ENCODE measurements at regions not wholly inside any gene's neighbourhood (a gene's known extent, or its start where the extent isn't known, plus 50 kb on each side); places are given as distances from the start of the nearest gene placed in this dataset.

DNA sequence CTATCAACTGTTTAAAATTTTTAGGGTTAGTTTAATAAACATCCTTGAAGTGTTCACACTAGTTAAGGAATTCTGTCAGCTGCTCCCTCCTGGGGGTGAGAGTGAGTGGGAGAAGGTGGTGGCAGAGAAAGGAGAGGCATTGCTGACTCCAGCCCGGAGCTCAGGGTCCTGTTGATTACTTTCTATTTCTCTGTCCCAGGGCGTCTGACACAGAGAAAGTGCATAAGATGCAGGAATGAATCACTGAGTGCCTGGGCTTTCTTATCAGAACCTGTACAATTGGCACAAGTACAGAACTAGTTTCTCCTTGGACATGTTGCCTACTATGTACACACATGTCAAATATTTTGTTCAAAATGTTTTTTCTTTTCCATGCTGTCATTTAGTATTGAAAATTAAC, 410.8 kb upstream of the COBL start:
- DNase-seq (no peak), ATAC-seq (replicated peaks) (no peak)
- no peak overlapping the region for H3K27ac Mint-ChIP-seq
- H3K4me3 Mint-ChIP-seq = no peak overlapping the region
- H3K36me3 Mint-ChIP-seq (ENCODE audit: insufficient read depth) = no peaks in the 10 kb centered on the region
- H3K27me3 Mint-ChIP-seq = no peaks in the 10 kb centered on the region
- H3K4me1 Mint-ChIP-seq (ENCODE audit: low read depth in 2 of 2) = no peaks in the 10 kb centered on the region
- H3K9me3 Mint-ChIP-seq = peaks cover 5 to 17% of the 10 kb centered on the region in 2 donors

DNA sequence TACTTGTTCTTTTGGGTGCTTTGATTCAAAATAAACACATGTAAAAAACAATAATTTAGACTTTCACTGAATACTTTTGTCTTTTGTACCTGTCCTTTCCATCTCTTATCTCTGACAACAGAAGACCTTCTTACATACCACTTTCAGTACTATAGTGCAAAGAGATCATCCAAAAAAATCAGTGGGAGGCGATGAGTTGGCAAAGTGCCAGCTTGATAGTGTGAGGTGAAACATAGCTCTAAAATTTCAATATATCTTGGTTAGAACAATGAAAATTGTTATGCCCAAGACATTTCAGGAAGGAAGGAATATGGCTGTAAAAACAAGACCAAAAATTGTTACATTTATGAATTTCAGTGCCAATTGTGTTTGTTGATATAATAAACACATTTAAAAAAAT, 390.2 kb upstream of the COBL start:
- Mint-ChIP-seq H3K36me3 (ENCODE audit: insufficient read depth) (no peaks in the 10 kb centered on the region), H3K9me3 (peaks cover 14 to 18% of the 10 kb centered on the region in 2 donors), H3K4me3 (no peak overlapping the region), H3K27me3 (no peaks in the 10 kb centered on the region), H3K27ac (no peak overlapping the region), H3K4me1 (ENCODE audit: low read depth in 2 of 2) (no peaks in the 10 kb centered on the region)
- no peak for ATAC-seq (replicated peaks)
- no peak for DNase-seq

DNA sequence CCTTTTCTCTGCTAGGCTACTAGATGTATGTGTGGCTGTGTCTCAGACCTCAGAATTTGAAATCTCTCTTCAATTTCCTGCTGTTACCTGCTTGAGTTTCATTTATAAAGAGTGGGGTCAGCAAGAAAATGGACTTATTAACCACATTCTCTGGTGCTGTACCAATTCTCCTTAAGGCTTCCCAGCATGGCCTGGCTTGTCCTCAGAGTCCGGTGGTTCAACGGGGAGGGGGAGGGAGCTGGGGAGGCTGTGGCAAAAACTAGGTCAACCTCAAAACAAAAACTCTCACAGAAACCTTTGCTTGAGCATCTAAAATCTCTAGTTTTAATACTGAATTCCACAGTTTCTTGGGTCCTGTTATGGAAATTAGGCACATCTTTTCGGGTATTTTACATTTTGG, 389.1 kb upstream of the COBL start:
- no peak overlapping the region for H3K27ac Mint-ChIP-seq
- no peak for ATAC-seq (replicated peaks)
- peaks cover 7 to 15% of the 10 kb centered on the region in 2 donors for H3K9me3 Mint-ChIP-seq
- H3K4me3 Mint-ChIP-seq = no peak overlapping the region
- H3K27me3 Mint-ChIP-seq = no peaks in the 10 kb centered on the region
- no peak for DNase-seq
- no peaks in the 10 kb centered on the region for H3K4me1 Mint-ChIP-seq (ENCODE audit: low read depth in 2 of 2)
- H3K36me3 Mint-ChIP-seq (ENCODE audit: insufficient read depth) = no peaks in the 10 kb centered on the region

DNA sequence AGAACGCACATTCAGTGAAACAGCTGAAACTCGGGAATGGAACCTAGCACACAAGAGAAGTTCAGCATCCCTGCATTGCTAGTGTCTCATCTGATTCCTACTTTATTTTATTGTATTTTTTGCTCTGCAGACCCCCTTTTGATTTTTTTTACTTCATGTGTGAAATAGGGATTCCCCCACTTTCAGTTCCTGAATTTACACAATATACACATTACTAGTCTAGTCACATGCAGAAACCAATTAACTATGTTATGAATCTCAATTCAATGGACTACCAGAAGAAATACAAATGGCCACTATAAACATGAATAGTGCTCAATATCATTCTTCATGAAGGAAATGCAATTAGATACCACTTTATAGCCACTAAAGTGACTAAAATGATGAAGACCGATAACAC, 386.1 kb upstream of the COBL start:
- no peaks in the 10 kb centered on the region for H3K4me1 Mint-ChIP-seq (ENCODE audit: low read depth in 2 of 2)
- H3K9me3 Mint-ChIP-seq = peaks cover 0 to 18% of the 10 kb centered on the region in 2 donors
- DNase-seq = no peak
- ATAC-seq (replicated peaks) = no peak
- H3K36me3 Mint-ChIP-seq (ENCODE audit: insufficient read depth) = no peaks in the 10 kb centered on the region
- no peaks in the 10 kb centered on the region for H3K27me3 Mint-ChIP-seq
- no peak overlapping the region for H3K4me3 Mint-ChIP-seq
- H3K27ac Mint-ChIP-seq = no peak overlapping the region

DNA sequence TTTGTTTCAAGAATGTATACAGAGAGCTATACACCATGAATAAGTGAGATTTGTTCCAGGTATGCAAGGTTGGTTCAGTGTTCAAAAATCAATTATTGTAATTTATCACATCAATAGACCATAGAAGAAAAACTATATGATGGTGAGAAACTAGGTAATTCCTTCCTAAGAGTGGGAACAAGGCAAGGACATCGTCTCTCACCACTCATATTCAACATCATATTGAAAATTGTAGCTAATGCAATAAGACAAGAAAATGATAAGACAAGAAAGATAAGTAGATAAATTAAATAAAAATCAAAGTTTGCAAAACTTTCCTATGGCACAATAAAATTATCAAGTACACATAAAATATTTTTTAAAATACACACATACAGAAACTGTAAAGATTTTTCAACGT, 385.3 kb upstream of the COBL start:
- Mint-ChIP-seq H3K9me3 (peaks cover 0 to 18% of the 10 kb centered on the region in 2 donors), H3K36me3 (ENCODE audit: insufficient read depth) (no peaks in the 10 kb centered on the region), H3K27ac (no peak overlapping the region), H3K27me3 (no peaks in the 10 kb centered on the region), H3K4me3 (no peak overlapping the region), H3K4me1 (ENCODE audit: low read depth in 2 of 2) (no peaks in the 10 kb centered on the region)
- DNase-seq (no peak), ATAC-seq (replicated peaks) (no peak)

DNA sequence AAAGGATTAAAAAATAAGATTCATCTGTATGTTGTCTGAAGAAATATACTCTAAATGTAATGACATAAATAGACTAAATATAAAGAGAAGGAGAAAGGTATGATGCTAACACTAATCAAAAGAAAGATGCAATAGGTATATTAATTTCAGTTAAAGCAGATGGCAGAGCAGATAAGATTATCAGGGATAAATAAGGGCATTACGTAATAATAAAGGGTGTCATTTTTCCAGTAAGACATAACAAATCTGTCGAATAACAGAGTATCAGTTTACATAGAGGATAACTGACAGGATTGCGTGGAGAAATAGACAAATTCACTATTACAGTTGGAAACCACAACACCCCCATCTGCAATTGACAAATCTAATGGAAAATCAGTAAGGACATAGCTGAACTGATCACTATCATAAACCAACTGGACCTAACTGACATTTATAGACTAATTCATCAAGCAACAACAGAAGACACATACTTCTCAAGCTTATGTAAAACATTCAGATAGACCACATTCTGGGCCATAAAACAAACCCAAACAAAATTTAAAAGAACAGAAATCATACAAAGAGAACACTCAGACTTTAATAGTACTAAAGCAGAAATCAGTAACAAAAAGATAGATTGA, 384.1 kb upstream of the COBL start:
- Mint-ChIP-seq H3K9me3 (peaks cover 0 to 12% of the 10 kb centered on the region in 2 donors), H3K27me3 (no peaks in the 10 kb centered on the region), H3K36me3 (ENCODE audit: insufficient read depth) (no peaks in the 10 kb centered on the region), H3K4me3 (no peak overlapping the region), H3K27ac (no peak overlapping the region), H3K4me1 (ENCODE audit: low read depth in 2 of 2) (no peaks in the 10 kb centered on the region)
- no peak for DNase-seq
- no peak for ATAC-seq (replicated peaks)

DNA sequence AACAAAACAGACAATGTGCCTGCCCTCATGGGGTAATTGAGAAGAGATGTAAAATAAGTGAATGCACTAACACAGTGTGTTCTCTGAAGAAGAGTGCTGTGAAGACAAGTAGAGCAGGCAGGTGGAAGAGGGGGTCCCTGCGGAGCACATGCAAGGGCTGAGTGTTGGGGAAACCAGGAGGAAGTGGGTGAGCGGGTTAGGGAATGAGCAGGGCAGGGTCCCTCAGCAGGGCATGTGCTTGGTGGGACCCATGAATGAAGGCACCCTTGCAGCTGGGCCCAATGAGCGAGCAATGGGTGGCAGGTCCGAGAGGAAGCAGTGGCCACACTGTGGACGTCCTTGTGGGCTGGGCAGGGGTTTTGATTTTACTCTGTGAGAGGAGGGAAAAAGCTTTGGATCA, 376.6 kb upstream of the COBL start:
- Mint-ChIP-seq H3K27me3 (no peaks in the 10 kb centered on the region), H3K4me3 (no peak overlapping the region), H3K27ac (no peak overlapping the region), H3K9me3 (peaks cover 2 to 23% of the 10 kb centered on the region in 2 donors), H3K36me3 (ENCODE audit: insufficient read depth) (no peaks in the 10 kb centered on the region), H3K4me1 (ENCODE audit: low read depth in 2 of 2) (no peaks in the 10 kb centered on the region)
- ATAC-seq (replicated peaks) (no peak), DNase-seq (no peak)

DNA sequence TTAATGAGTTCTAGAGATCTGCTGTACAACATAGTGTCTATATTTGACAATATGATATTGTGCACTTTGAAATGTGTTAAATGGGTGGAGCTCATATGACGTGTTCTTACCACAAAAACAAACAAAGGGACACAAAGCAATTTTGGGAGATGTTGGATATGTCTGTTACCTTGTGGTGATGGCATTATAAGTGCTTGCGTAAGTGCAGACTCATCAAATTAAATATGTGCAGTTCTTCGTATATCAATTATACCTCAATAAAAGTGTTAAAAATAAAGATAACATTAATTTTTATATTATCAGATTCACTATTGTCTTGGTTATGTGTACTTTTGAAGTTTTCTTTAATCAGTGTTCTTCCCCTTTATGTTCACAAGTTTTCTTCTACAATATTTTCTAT, 372.9 kb upstream of the COBL start:
- no peak for ATAC-seq (replicated peaks)
- H3K4me3 Mint-ChIP-seq = no peak overlapping the region
- H3K9me3 Mint-ChIP-seq = peaks cover 3 to 35% of the 10 kb centered on the region in 2 donors
- no peaks in the 10 kb centered on the region for H3K27me3 Mint-ChIP-seq
- no peak overlapping the region for H3K27ac Mint-ChIP-seq
- H3K36me3 Mint-ChIP-seq (ENCODE audit: insufficient read depth) = no peaks in the 10 kb centered on the region
- no peaks in the 10 kb centered on the region for H3K4me1 Mint-ChIP-seq (ENCODE audit: low read depth in 2 of 2)
- DNase-seq = no peak

DNA sequence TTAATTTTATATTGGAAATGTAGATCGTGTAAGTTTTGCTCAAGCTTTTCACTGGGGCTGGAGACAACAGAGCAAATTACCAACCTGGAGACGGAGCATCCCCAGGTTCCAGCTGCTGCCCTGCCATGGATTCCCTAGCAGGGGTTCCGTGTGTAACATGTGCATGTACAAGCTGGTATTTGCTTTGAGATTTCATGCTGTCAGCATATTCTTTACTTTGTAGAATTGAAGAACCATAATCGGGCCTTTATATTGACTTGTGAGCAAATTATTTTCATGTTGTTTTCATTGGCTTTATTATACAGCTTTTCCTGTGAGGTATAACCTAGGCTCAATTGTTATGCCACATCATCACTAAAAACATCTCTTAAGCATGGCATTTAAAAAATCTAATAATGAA, 369.2 kb upstream of the COBL start:
- DNase-seq (no peak), ATAC-seq (replicated peaks) (no peak)
- Mint-ChIP-seq H3K4me3 (no peak overlapping the region), H3K36me3 (ENCODE audit: insufficient read depth) (no peaks in the 10 kb centered on the region), H3K9me3 (peaks cover 8 to 24% of the 10 kb centered on the region in 2 donors), H3K27ac (no peak overlapping the region), H3K4me1 (ENCODE audit: low read depth in 2 of 2) (no peaks in the 10 kb centered on the region), H3K27me3 (no peaks in the 10 kb centered on the region)

DNA sequence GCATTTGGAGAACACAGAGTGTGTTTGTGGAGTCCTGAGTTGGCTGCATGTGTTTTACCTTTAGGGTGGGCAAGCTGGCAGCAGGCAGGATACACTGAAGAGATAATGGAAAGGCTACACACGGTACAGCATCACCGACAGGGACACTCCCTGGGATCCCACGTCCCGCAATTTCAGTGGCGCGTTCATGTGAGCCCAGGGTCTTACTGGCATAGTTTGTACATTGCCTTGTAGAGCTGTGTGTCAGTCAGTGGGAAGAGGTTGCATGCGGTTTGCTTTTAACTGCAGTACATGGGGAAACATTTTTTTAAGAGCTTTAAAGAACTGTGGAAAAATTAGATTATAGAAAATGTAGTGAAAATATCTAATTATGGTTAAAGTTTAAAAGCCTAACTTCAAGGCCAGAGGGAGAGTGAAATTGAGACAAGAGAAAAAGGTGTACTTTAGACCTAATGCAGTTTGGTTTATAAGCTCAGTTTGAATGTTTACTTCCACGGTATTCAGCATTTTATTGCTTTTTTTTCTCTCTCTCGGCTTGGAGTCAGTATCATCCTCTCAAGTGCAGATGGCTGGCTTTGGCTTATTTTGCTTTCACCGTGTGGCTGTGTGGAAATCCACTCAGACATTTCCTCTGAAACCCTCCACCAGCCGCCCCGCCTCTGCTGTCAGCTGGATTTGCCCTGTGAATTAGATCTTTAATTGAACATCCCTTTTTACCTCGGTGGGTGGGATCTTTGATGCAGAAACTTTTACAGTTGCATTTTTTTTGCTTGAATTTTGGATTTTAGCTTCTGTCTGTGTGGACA, 364.2 kb upstream of the COBL start:
- H3K27ac Mint-ChIP-seq = no peak overlapping the region
- H3K36me3 Mint-ChIP-seq (ENCODE audit: insufficient read depth) = no peaks in the 10 kb centered on the region
- peaks cover 12 to 29% of the 10 kb centered on the region in 2 donors for H3K9me3 Mint-ChIP-seq
- H3K27me3 Mint-ChIP-seq = no peaks in the 10 kb centered on the region
- no peak overlapping the region for H3K4me3 Mint-ChIP-seq
- ATAC-seq (replicated peaks) = no peak
- H3K4me1 Mint-ChIP-seq (ENCODE audit: low read depth in 2 of 2) = no peaks in the 10 kb centered on the region
- DNase-seq = no peak

DNA sequence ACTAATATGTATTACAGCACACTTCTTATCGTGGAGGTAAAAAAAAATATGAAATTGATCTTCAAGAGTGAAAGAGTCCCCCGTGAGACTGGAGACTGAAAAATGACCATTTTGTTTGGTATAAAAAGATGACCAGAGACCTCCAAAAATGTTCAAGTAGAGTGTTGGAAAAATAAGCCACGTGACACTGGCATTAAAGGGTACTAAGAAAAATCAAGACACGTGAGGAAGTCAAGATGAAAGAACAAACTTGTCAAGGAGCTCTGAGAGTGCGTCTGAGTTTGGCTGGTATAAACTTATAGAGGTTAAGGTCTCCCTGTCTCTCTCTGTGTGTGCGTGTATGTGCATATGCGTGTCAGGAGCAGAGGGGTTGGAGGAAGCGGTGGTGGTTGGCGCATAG, 362.7 kb upstream of the COBL start:
- Mint-ChIP-seq H3K27ac (no peak overlapping the region), H3K36me3 (ENCODE audit: insufficient read depth) (no peaks in the 10 kb centered on the region), H3K27me3 (no peaks in the 10 kb centered on the region), H3K4me1 (ENCODE audit: low read depth in 2 of 2) (no peaks in the 10 kb centered on the region), H3K9me3 (peaks cover 15 to 29% of the 10 kb centered on the region in 2 donors), H3K4me3 (no peak overlapping the region)
- DNase-seq (no peak), ATAC-seq (replicated peaks) (no peak)

DNA sequence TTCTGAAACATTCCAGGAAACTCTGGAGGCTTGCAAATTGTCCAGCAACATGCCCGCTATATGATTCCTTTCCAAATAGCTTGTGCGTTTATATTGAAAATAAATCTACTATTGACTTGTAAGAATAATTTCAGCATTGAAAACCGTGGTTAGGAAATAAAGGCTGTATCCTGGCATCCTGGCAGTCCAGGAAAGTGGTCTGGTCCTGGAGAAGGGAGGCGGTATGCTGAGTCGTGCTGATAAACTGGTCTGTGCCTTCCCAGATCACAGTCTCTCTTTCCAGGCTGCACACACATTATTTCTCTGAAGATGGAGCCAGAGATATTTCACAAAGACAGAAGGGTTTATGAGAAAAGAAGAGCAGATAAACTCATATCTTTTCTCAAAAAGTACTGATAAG, 350.1 kb upstream of the COBL start:
- DNase-seq (no peak), ATAC-seq (replicated peaks) (no peak)
- Mint-ChIP-seq H3K27me3 (no peaks in the 10 kb centered on the region), H3K4me3 (no peak overlapping the region), H3K4me1 (ENCODE audit: low read depth in 2 of 2) (no peaks in the 10 kb centered on the region), H3K9me3 (peaks cover 8 to 11% of the 10 kb centered on the region in 2 donors), H3K27ac (no peak overlapping the region), H3K36me3 (ENCODE audit: insufficient read depth) (peaks cover 3% of the 10 kb centered on the region)

DNA sequence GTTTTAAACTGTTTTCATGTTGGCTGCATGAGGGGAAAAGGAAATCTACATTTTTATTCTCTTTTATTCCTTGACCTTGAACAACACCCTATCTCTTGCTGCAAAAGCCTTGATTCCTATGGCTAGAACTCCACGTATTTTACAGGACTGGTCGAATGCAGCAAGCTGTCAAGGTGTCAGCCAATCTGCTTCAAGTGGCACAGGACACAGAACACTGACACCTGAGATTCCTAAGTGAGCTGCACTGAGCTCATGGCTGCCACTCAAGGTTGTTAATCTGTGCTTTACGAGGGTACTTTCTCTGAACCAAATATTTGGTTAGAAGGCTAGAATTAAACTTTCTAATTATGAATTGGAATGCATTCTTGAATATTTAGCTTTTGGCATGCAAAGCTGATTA, 349.7 kb upstream of the COBL start:
- no peak for ATAC-seq (replicated peaks)

DNA sequence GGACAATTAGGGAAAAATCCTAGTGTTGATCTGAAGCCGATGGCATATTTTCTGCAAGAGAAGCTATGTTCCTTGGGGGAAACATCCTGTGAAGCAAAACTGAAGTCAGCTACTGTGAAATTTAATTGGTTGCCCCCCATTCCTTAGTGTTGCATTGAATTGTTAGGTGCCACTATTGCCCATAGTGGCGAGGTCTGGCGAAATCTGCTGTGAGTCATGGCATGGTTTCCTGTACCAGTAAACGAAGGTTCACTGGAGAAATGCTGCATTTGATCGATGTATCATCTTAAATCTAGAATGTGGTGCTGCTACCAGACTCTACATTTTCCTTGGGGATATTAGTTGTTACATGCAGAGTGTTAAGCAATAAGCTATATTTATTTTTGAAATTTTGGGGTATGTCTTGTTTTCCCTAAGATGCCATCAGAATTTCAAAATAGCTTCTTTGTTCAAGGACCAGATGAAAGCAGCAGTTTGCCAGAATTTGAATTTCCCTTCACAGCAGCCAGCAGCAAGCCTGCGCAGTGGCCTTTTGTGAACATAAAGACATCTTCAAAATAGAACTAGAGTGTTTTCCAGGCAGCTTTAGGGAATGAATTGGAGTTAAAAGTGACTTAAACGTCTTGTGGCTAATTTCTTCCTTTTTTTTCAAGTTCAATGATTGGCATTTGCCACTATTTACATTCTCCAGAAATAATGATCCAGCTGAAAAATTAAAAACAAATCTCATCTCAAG, 348.6 kb upstream of the COBL start:
- no peak for DNase-seq
- Mint-ChIP-seq H3K36me3 (ENCODE audit: insufficient read depth) (peaks cover 3% of the 10 kb centered on the region), H3K27me3 (no peaks in the 10 kb centered on the region), H3K27ac (no peak overlapping the region), H3K4me3 (no peak overlapping the region), H3K4me1 (ENCODE audit: low read depth in 2 of 2) (no peaks in the 10 kb centered on the region), H3K9me3 (peaks cover 0 to 11% of the 10 kb centered on the region in 2 donors)
- ATAC-seq (replicated peaks) = no peak

More for the DNA sequence above, 349.7 kb upstream of the COBL start:
- no peaks in the 10 kb centered on the region for H3K27me3 Mint-ChIP-seq
- peaks cover 6 to 8% of the 10 kb centered on the region in 2 donors for H3K9me3 Mint-ChIP-seq
- no peaks in the 10 kb centered on the region for H3K4me1 Mint-ChIP-seq (ENCODE audit: low read depth in 2 of 2)
- no peak overlapping the region for H3K4me3 Mint-ChIP-seq
- peaks cover 3% of the 10 kb centered on the region for H3K36me3 Mint-ChIP-seq (ENCODE audit: insufficient read depth)
- no peak for DNase-seq
- H3K27ac Mint-ChIP-seq = no peak overlapping the region
